ENCODE measurements at regions not wholly inside any gene's neighbourhood (a gene's known extent, or its start where the extent isn't known, plus 50 kb on each side); places are given as distances from the start of the nearest gene placed in this dataset.

GRCh38 chr9:135242049-135242396 lies 154.6 kb downstream of the OLFM1 start:
- DNase-seq = no peak

- DNase-seq = no peak
Observed at GRCh38 chr9:135242406-135242805, 154.9 kb downstream of the OLFM1 start.

DNA sequence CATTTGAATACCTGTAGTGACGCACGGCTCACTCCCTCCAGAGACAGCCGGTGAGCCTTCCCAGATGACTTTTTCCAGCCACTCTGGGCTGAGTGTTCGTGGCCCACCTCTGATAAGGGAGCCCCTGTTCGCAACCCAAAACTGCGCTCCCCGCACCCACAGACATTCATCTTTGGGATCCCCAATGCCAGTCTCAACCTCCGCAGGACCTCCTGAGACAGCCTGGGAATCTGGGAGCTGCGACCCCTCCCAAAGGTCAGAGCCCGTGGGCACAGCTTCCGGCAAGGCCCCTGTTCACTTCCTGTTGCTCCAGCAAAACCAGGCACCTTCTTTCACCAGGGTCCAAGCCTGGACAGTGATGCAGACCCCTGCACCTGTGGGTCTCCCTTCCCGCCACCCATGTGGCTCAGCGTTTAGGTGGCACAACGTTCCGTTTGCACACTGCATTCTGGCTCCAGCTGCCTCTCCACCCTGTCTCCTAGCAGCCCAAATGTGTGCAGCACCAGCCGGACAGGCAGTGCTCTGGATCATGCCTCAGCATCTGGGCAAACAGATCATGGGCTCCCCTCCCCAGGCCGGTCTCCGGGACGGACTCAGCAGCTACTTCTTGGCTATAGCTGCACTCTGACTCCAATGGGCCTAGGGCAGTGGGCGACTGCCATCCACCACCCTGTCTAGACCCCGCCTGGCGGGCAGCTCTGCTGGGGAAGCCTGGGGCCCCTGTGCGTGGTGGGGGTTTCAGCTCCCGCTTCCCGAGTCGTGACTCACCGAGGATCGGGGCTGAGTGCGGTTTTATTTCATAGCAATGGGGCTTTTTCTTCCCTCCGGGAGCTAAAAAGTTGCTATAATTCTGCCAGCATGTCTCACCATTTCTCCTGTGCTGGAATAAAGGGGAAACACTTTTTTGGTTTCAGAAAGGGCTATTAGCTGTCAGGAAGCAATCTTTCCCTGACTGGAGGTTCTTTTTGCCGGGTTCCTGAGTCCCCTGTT lies 156.0 kb downstream of the OLFM1 start:
- no peak for DNase-seq

GRCh38 chr9:135244271-135245221 lies 157.1 kb downstream of the OLFM1 start:
- DNase-seq = no peak

- DNase-seq = no peak
Observed at GRCh38 chr9:135245482-135246247, 158.2 kb downstream of the OLFM1 start.

GRCh38 chr9:135246248-135247205 lies 159.1 kb downstream of the OLFM1 start:
- DNase-seq = no peak

GRCh38 chr9:135247227-135247930 lies 159.9 kb downstream of the OLFM1 start:
- DNase-seq = no peak

DNA sequence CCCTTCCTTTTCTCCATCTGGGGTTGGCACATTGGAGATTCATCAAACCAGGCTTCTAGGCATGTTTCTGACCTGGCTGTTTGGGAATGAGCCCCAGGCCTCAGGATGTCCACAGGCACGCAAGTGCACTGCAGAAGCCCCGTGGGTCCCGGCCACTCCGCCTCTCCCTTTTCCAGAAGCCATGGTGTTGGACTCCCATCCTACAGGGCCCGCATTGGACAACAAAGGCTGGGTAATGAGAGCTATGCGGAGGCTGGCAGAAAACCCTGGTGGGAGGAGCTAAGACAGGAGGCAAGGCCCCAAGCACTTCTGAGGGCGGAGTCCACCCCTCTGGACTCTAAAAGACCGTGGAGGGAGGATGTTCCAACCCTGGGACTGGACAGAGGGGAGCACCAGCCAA lies 160.6 kb downstream of the OLFM1 start:
- DNase-seq = no peak

GRCh38 chr9:135248721-135249120 lies 161.3 kb downstream of the OLFM1 start:
- no peak for DNase-seq

GRCh38 chr9:135249191-135249590 lies 161.7 kb downstream of the OLFM1 start:
- DNase-seq = no peak

DNA sequence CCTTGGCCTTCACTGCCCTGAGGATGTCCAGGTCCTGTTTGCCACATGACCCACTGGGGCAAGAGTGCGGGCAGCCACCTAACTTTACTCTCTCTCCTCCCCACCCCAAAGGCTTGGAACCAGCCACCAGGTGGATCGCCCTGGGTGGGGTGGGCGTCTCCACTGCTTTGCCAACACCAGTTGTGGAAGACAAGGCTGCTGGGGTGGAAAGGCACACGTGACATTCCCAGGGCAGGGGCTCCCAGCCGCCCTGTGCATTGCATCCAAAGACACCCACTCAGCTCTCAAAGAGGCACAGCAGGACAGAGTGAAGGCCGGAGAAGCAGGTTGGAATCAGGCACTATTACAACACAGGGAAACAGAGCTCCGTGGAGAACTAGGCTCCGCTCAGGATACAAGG lies 162.2 kb downstream of the OLFM1 start:
- DNase-seq = no peak

DNA sequence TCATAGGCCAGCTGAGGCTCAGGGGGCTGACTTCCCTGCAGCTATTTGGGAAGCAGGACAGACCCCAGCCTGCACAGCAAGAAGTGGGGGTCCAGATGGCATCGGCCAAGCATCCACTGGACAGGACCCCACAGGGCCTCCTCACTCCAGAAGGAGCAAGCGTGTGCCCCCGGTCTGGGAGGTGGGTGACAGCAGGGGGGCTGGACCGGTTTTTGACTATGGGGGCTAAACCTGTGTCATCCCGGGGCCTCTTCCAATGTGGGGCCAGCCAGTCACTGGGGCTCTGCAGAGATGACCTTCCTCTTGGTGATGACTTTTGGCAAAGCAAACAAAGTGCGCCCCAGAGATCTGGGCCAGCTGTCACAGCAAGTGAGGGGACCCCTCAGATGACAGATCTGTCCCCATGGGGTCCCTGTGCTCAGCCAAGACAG lies 163.9 kb downstream of the OLFM1 start:
- DNase-seq = no peak

DNA sequence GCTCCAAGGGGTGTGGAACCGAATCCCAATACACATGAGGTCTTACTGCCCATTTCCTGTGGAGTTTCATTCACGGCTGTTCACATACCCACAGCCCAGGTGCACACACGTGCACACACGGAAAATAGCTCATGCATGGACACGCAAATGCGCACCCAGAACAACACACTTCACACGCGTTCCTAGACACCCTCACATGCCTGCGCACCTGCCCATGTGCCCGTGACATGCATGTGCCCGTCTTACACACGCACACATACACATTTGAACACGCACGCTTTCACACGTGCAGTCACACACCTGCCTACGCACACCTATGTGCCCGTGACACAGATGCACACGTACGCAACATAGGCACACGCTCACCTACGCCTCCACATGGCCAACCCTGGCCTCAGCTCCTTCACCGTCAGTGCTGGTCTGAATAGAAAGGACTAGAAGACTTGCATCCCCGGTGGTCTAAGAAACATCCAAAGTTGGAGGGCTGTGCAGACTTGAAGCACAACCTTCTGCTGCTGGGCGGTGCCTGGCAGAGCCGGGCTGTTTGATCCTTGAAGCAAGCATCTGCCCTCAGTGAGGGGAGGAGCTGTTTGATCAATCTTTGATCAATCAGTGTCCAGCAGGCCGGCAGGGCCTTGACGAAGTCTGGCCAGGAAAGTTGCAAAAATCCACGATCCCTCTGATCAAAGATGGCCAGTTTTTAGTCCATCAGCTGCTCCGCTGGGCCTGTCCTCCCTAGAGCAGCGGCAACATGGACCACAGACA lies 164.7 kb downstream of the OLFM1 start:
- no peak for DNase-seq

DNA sequence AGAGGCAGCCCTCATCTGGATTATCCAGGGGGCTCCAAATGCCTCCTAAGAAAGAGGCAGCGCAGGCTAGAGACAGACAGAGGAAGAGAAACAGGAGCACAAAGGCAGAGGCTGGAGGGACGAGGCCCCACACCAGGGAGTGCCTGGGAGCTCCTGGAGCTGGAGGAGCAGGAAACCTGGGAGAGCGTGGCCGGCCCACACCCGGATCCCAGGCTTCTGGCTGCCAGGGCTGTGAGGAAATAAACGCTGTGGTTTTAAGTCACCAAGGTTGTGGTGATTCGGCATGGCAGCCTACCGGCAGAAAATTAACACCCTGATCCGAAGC lies 165.5 kb downstream of the OLFM1 start:
- no peak for DNase-seq

DNA sequence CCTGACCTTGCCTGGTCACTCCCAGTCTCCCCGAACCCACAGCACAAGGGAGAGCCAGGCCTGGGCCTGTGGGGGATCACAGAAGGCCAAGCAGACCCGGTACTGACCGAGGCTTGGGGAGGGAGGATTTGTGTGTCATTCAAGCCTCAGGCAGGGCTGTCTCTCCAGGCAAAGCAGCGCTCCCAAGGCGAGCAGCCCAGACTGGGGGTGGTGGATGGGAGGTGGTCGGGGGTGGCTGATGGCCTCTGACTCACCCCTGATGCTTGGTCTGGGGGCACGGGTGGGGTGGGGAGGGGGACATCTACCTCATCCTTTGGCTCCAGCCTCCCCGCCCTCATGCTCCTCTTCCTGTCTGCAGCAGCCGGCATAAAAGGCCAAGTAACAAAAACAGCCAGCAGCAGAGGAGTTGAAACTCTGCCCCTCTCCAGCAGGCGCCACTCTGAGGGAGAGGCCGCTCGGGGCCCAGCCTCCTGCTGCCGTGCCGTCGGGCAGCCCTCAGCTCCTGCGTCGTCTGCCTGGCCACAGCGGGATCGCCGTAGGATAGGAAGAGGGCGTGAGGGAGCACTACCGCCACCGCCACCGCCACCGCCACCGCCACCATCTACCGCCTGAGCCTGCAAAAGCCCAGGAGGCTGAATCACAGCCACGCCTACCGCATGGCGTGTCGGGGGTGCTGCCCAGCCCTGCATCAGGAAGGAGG lies 166.0 kb downstream of the OLFM1 start:
- DNase-seq = no peak

DNA sequence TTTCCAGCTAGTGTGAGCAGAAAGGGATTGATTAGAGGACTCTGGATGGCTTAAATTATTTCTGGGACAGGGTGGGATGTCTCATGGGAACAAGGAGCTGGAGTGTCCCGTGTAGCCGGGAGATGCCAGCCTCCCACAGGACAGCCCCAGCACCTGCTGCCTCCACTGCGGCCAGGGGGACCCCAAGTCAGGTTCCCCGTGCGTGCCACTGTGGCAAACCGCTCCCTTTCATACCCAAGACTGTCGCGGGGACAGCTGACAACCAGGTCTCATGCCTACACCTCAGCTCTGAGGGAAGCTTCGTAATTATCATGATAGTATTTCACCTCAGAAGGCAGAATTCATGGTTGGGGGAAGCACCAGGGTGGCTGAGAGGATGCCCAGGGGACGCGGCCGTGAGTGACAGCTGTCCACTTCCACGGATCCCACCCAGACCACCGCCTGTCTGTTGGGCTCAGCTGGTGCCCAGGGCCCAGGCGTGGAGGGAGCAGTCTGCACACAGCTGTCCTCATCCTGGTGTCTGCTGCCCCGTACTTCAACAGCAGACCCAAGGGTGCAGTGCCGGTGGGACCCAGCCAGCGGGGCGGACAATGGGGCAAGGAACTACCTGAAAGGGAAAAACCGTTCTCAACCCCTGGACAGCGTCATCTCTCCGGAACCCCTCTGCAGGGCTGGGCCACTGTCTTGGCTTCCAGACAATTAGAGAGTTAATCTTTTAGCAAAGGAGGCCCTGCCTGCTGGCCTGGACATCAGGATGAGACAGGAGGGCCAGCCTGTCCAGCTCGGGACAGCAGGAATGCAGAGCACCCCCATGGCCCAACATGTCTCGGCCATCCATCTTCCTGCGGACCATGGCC lies 166.9 kb downstream of the OLFM1 start:
- DNase-seq = no peak

DNA sequence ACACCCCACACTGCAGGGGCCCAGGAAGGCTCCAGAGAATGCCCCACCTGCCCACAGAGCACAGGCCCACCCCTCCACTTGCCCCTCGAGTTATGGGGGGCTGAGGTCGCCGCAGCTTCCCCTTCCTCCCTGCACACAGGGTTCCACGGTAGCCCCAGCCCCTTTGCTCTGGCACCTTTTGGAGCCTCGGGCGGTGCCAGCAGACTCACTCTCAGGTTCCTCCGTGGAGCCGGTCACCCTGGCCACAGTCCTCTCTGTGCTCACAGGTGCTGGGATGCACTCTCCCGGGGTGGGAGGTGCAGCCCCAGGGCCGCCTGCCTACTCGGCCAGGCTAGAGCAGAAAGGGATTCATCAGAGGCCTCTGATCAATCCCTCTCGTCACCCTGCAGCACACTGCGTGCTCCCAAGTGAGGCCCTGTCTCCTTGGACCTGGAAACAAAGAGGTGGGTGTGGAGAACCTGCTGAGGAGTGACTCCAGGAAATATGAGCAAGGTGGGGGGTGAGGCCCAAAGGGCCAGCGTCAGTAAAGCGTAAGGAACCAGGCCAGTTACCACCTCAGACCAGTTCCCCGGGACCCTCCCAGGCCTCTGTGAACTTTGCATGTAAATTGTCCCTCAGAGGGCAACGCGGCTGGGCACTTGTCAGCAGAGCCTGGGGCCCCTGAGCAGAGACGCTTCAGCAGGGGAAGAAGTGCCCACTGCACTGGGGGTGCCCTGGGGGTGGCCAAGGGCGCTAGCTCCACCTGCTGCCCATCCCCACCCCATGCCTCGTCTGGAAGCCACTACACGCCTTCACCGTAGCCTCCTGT lies 167.8 kb downstream of the OLFM1 start:
- DNase-seq = no peak

All from NCI-H1436 (cell line).